ENCODE measurements at regions not wholly inside any gene's neighbourhood (a gene's known extent, or its start where the extent isn't known, plus 50 kb on each side); places are given as distances from the start of the nearest gene placed in this dataset.

- H3K27ac Mint-ChIP-seq, result no peak overlapping the region
- H3K27me3 Mint-ChIP-seq, result peaks cover 8% of the 10 kb centered on the region
- H3K4me1 Mint-ChIP-seq (ENCODE audit: low read depth), result no peaks in the 10 kb centered on the region
- H3K9me3 Mint-ChIP-seq (ENCODE audit: low read depth), result no peaks in the 10 kb centered on the region
- no peaks in the 10 kb centered on the region for H3K36me3 Mint-ChIP-seq
- H3K4me3 Mint-ChIP-seq, result no peak overlapping the region
Measured at GRCh38 chr14:44804391-44804790, 157.4 kb downstream of the KLHL28 start.

DNA sequence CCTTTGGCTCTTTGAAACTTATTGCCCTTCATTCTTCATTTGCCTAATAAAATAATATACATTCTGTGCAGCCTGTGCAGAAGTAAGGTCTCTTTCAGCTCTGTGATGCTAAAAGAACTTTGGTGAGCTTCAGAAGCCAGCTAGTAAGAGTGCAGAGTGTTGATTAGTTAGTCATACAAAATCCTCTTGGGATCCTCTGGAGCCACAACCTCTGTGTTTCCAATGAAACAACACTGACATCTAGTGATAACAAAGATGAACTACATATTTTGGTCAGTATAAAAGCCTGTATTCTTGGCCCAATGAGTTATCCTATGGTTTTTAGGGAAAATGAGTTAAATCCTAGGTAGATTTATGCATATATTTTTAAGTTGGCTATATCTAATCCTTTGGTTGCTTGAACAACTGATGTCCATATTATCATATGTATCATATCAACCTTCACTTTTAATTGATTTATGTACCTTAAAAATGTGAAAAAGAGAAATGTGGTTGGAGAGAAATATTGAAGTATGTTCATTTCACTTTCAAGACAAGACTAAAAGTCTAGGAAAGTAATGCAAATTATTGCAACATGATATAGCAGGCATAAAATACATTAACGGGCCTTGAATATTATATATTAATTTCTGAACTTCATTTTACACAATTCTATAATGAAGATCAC is 158.4 kb downstream of the KLHL28 start:
- H3K27ac Mint-ChIP-seq, result no peak overlapping the region
- no peak overlapping the region for H3K4me3 Mint-ChIP-seq
- no peaks in the 10 kb centered on the region for H3K36me3 Mint-ChIP-seq
- no peaks in the 10 kb centered on the region for H3K9me3 Mint-ChIP-seq (ENCODE audit: low read depth)
- H3K27me3 Mint-ChIP-seq, result peaks cover 8% of the 10 kb centered on the region
- H3K4me1 Mint-ChIP-seq (ENCODE audit: low read depth), result no peaks in the 10 kb centered on the region

- peaks cover 7% of the 10 kb centered on the region for H3K27me3 Mint-ChIP-seq
- no peak overlapping the region for H3K27ac Mint-ChIP-seq
- H3K9me3 Mint-ChIP-seq (ENCODE audit: low read depth), result no peaks in the 10 kb centered on the region
- H3K4me3 Mint-ChIP-seq, result no peak overlapping the region
- H3K4me1 Mint-ChIP-seq (ENCODE audit: low read depth), result no peaks in the 10 kb centered on the region
- no peaks in the 10 kb centered on the region for H3K36me3 Mint-ChIP-seq
Measured at GRCh38 chr14:44798386-44799242, 163.1 kb downstream of the KLHL28 start.

DNA sequence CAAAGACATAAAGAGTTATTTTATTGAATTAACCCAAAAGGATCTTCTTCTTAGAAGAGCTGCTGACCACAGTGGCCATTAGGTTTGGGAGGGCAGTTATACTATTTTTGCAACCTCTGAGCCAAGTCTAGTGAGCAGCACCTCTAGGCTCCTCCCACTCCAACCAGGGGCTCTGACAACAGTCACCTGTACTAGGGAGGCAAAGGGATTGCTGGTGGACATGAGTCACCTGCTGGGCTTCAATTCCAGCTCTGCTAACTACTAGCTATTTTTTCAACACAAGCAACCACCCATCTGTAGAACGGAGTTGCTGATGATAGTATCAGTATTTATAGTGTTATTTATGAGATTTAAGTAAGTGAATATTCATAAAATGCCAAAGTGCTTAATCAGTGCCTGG is 166.0 kb downstream of the KLHL28 start:
- Mint-ChIP-seq H3K27me3 (peaks cover 9% of the 10 kb centered on the region), H3K36me3 (no peaks in the 10 kb centered on the region), H3K4me3 (no peak overlapping the region), H3K9me3 (ENCODE audit: low read depth) (no peaks in the 10 kb centered on the region), H3K4me1 (ENCODE audit: low read depth) (no peaks in the 10 kb centered on the region), H3K27ac (no peak overlapping the region)

GRCh38 chr14:44791730-44792129 is 170.0 kb downstream of the KLHL28 start:
- Mint-ChIP-seq H3K36me3 (no peaks in the 10 kb centered on the region), H3K4me3 (no peak overlapping the region), H3K4me1 (ENCODE audit: low read depth) (no peaks in the 10 kb centered on the region), H3K27ac (no peak overlapping the region), H3K9me3 (ENCODE audit: low read depth) (no peaks in the 10 kb centered on the region), H3K27me3 (peaks cover 18% of the 10 kb centered on the region)

DNA sequence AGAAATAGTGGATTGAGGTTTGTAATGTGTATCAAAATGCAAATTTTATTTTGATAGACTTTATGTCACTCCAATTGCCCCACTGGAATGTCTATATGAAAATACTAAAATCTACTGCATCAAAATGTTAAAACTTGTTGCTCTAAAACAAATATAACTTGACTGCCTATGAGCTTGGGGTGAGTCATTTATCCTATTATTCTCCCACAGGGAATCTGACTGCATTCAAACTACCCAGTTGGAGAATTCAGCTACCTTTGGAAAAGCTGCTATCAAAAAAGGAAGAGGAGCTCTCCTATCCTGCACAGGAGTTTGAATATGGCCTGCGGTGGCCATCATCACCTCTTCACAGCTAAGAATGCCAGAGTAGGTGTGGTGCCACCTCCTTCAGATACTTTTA is 173.1 kb downstream of the KLHL28 start:
- Mint-ChIP-seq H3K27ac (no peak overlapping the region), H3K27me3 (peaks cover 16% of the 10 kb centered on the region), H3K36me3 (no peaks in the 10 kb centered on the region), H3K9me3 (ENCODE audit: low read depth) (no peaks in the 10 kb centered on the region), H3K4me1 (ENCODE audit: low read depth) (no peaks in the 10 kb centered on the region), H3K4me3 (no peak overlapping the region)

DNA sequence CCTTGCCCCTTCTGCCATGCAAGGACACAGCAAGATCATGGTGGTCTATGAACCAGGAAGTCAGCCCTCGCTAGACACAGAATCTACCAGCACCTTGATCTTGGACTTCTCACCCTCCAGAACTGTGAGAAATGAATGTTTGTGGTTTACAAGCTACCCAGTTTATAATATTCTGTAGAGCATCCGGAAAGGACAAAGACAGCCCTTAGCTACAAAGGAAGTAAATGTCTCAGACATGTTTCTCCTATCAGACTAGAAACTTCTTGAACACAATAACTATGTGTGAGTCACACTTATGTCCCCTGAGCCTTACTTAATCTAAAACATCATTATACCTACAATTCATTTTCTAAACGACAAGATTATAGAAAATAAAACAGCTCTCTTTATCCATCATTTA is 176.7 kb downstream of the KLHL28 start:
- H3K27ac Mint-ChIP-seq, result no peak overlapping the region
- H3K9me3 Mint-ChIP-seq (ENCODE audit: low read depth), result no peaks in the 10 kb centered on the region
- no peaks in the 10 kb centered on the region for H3K36me3 Mint-ChIP-seq
- H3K4me3 Mint-ChIP-seq, result no peak overlapping the region
- no peaks in the 10 kb centered on the region for H3K4me1 Mint-ChIP-seq (ENCODE audit: low read depth)
- peaks cover 12% of the 10 kb centered on the region for H3K27me3 Mint-ChIP-seq

- Mint-ChIP-seq H3K36me3 (no peaks in the 10 kb centered on the region), H3K4me3 (no peak overlapping the region), H3K4me1 (ENCODE audit: low read depth) (no peaks in the 10 kb centered on the region), H3K27ac (no peak overlapping the region), H3K9me3 (ENCODE audit: low read depth) (no peaks in the 10 kb centered on the region), H3K27me3 (peaks cover 11% of the 10 kb centered on the region)
Measured at GRCh38 chr14:44783901-44784300, 177.8 kb downstream of the KLHL28 start.

GRCh38 chr14:44782775-44783238 is 178.9 kb downstream of the KLHL28 start:
- Mint-ChIP-seq H3K36me3 (no peaks in the 10 kb centered on the region), H3K27ac (no peak overlapping the region), H3K27me3 (peaks cover 8% of the 10 kb centered on the region), H3K9me3 (ENCODE audit: low read depth) (no peaks in the 10 kb centered on the region), H3K4me3 (no peak overlapping the region), H3K4me1 (ENCODE audit: low read depth) (no peaks in the 10 kb centered on the region)

GRCh38 chr14:44780989-44781388 is 180.8 kb downstream of the KLHL28 start:
- no peak overlapping the region for H3K4me3 Mint-ChIP-seq
- no peak overlapping the region for H3K27ac Mint-ChIP-seq
- no peaks in the 10 kb centered on the region for H3K9me3 Mint-ChIP-seq (ENCODE audit: low read depth)
- H3K36me3 Mint-ChIP-seq, result no peaks in the 10 kb centered on the region
- no peaks in the 10 kb centered on the region for H3K4me1 Mint-ChIP-seq (ENCODE audit: low read depth)
- H3K27me3 Mint-ChIP-seq, result peaks cover 3% of the 10 kb centered on the region

GRCh38 chr14:44778604-44779003 is 183.1 kb downstream of the KLHL28 start:
- H3K9me3 Mint-ChIP-seq (ENCODE audit: low read depth), result no peaks in the 10 kb centered on the region
- no peaks in the 10 kb centered on the region for H3K36me3 Mint-ChIP-seq
- no peaks in the 10 kb centered on the region for H3K4me1 Mint-ChIP-seq (ENCODE audit: low read depth)
- H3K27ac Mint-ChIP-seq, result no peak overlapping the region
- no peak overlapping the region for H3K4me3 Mint-ChIP-seq
- peaks cover 3% of the 10 kb centered on the region for H3K27me3 Mint-ChIP-seq

- H3K27ac Mint-ChIP-seq, result no peak overlapping the region
- peaks cover 3% of the 10 kb centered on the region for H3K27me3 Mint-ChIP-seq
- no peaks in the 10 kb centered on the region for H3K4me1 Mint-ChIP-seq (ENCODE audit: low read depth)
- no peaks in the 10 kb centered on the region for H3K36me3 Mint-ChIP-seq
- peaks cover 3% of the 10 kb centered on the region for H3K9me3 Mint-ChIP-seq (ENCODE audit: low read depth)
- H3K4me3 Mint-ChIP-seq, result no peak overlapping the region
Measured at GRCh38 chr14:44777584-44777983, 184.2 kb downstream of the KLHL28 start.

DNA sequence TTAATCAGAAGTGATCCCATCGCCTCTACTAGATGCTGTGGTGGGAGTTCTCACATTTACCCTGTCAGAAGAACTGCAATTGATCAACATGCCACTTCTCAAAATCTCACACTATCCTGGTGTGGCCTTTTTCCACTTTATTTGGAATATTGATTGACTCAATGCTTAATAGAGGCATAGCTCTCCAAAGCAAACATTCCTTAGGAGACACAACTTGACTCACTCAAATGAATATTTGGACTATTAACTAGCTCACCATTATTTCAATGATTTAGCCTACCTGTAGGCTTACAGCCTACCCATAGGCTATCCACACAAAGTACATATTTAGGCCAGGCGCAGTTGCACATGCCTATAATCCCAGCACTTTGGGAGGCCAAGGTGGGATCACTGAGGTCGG is 186.5 kb downstream of the KLHL28 start:
- Mint-ChIP-seq H3K9me3 (ENCODE audit: low read depth) (peaks cover 3% of the 10 kb centered on the region), H3K4me1 (ENCODE audit: low read depth) (no peaks in the 10 kb centered on the region), H3K36me3 (no peaks in the 10 kb centered on the region), H3K27ac (no peak overlapping the region), H3K4me3 (no peak overlapping the region), H3K27me3 (no peaks in the 10 kb centered on the region)

DNA sequence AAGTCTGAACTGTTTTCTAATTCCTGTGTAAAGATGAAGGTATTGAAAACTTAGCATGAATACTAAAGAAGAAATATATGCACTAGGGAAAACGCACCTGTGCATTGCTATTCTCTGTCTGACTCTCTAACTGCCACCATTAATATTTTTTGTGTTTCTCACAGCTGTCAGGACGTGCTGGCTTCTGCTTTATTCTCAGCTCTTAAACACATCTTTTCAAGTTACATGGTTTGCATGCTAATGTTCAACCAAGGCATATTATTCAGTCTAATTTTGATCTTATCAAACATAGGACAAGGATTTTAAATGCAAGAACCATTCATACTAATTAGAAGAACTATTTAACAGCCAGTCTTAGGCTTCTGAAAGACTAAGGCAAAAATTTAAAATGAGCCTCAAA is 187.4 kb downstream of the KLHL28 start:
- Mint-ChIP-seq H3K4me1 (ENCODE audit: low read depth) (no peaks in the 10 kb centered on the region), H3K27ac (no peak overlapping the region), H3K4me3 (no peak overlapping the region), H3K27me3 (no peaks in the 10 kb centered on the region), H3K36me3 (no peaks in the 10 kb centered on the region), H3K9me3 (ENCODE audit: low read depth) (peaks cover 3% of the 10 kb centered on the region)

DNA sequence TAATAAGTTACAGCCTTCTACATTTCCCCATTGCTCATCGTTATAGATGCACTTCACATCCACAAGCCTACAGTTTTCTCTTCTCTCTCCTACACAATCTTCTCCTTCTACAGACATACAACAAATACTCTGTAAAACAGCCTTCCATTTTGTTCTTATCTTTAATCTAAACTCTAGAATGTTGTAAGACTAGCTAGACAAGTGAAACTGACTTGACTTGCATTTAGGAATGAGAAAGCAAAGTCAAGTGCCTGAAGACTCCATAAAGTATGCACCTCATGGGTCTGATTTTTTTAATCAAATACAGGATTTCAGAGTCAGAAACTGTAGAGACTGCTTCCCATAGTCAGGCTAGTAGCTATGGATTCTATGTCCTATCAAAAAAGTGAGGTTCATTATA is 190.3 kb downstream of the KLHL28 start:
- Mint-ChIP-seq H3K27ac (no peak overlapping the region), H3K4me1 (ENCODE audit: low read depth) (no peaks in the 10 kb centered on the region), H3K9me3 (ENCODE audit: low read depth) (peaks cover 3% of the 10 kb centered on the region), H3K27me3 (no peaks in the 10 kb centered on the region), H3K4me3 (no peak overlapping the region), H3K36me3 (no peaks in the 10 kb centered on the region)
